ENCODE measurements at regions not wholly inside any gene's neighbourhood (a gene's known extent, or its start where the extent isn't known, plus 50 kb on each side); places are given as distances from the start of the nearest gene placed in this dataset.

DNA sequence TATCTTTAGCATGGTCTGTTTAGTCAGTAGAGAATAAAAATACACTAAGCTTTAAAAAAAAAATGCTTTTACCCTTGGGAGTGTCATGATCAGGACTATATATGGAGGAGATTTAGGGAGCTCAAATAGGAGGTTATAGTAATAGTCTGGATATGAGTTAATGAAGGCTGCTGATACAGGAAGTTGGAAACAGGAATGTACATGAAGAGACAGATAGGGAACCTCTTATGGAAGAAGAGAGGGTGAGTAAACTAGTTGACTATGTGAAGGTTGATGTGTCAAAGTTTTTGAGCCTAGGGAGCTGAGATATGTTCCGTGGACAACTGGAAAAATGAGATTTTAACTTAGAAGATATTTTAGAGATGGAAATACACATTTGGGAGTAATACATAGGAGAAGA is 472.0 kb upstream of the FZD8 start:
- H3K4me3 ChIP-seq = no peak overlapping the region
- no peaks in the 10 kb centered on the region for H3K36me3 ChIP-seq (ENCODE audit: low read depth)
- no peaks in the 10 kb centered on the region for H3K4me1 ChIP-seq (ENCODE audit: low read depth)
- ATAC-seq (no peak), DNase-seq (no peak)
- no peaks in the 10 kb centered on the region for H3K9me3 ChIP-seq
- intact Hi-C loops (cut with DNase I, micrococcal nuclease) = no loop called here
- no peak for TF ChIP-seq CTCF (IDR thresholded peaks at IDR 0.05)

- H3K36me3 ChIP-seq (ENCODE audit: low read depth) = no peaks in the 10 kb centered on the region
- no peak for ATAC-seq
- no peaks in the 10 kb centered on the region for H3K4me1 ChIP-seq (ENCODE audit: low read depth)
- TF ChIP-seq CTCF (IDR thresholded peaks at IDR 0.05) = no peak
- H3K9me3 ChIP-seq = no peaks in the 10 kb centered on the region
- intact Hi-C loops (cut with DNase I, micrococcal nuclease) = no loop called here
- no peak overlapping the region for H3K4me3 ChIP-seq
- DNase-seq = no peak
Measured at GRCh38 chr10:36111676-36112075, 469.6 kb upstream of the FZD8 start.

DNA sequence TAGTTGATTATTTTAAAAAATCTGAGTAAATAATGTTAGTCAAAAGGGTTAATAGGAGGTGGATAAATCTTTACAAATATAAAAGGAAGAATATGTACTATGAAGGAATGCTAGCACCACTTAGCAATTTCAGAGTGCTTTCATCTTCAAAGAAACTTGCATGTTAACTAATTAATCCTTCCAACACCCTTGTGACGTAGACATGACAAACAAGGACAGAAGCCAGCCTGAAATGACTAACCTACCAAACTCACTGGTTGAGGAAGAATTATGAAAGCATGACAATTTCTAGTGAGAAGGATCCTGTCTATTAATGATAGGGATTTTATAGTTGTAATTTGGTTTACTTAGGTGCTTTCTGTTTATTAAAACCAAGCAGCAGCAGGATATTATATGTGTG is 468.0 kb upstream of the FZD8 start:
- no peak for ATAC-seq
- DNase-seq = no peak
- TF ChIP-seq CTCF (IDR thresholded peaks at IDR 0.05) = no peak
- intact Hi-C loops (cut with DNase I, micrococcal nuclease) = no loop called here
- Histone ChIP-seq H3K36me3 (ENCODE audit: low read depth) (no peaks in the 10 kb centered on the region), H3K9me3 (no peaks in the 10 kb centered on the region), H3K4me3 (no peak overlapping the region), H3K4me1 (ENCODE audit: low read depth) (no peaks in the 10 kb centered on the region)

DNA sequence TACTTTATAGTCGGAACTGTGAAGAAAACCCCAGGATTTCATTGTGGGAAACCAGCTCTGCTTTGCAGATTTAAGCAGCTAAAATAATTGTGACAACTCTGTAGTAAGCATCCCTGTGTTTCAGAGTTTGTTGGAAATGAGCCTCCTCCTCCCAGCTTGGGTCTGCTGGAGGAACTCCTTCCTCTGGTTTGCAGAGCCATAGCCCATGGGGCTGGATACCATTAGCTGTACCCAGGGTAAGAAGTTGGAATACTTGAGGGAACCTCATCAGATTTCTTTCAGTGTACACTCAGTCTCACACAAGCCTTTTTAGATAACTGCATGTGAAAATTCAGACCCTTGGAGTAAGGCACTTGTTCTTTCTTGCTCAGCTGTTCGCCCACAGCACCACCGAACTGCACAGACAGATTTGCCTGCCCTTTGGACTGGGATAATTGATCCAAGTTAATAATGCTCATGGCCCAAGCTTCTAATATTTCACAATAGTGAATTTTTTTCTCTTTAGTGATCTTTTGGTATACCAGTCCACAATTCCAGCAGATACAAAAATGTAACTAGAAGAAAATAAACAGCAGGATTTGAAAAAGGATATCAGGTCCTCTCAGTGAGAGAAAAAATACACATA is 467.4 kb upstream of the FZD8 start:
- no peaks in the 10 kb centered on the region for H3K36me3 ChIP-seq (ENCODE audit: low read depth)
- DNase-seq (no peak), ATAC-seq (no peak)
- H3K9me3 ChIP-seq = no peaks in the 10 kb centered on the region
- intact Hi-C loops (cut with DNase I, micrococcal nuclease) = no loop called here
- no peak overlapping the region for H3K4me3 ChIP-seq
- TF ChIP-seq CTCF (IDR thresholded peaks at IDR 0.05) = no peak
- H3K4me1 ChIP-seq (ENCODE audit: low read depth) = no peaks in the 10 kb centered on the region

GRCh38 chr10:36097696-36098095 is 455.6 kb upstream of the FZD8 start:
- Histone ChIP-seq H3K4me1 (ENCODE audit: low read depth) (no peaks in the 10 kb centered on the region), H3K9me3 (no peaks in the 10 kb centered on the region), H3K4me3 (no peak overlapping the region), H3K36me3 (ENCODE audit: low read depth) (no peaks in the 10 kb centered on the region)
- TF ChIP-seq CTCF (IDR thresholded peaks at IDR 0.05) = no peak
- intact Hi-C loops (cut with DNase I, micrococcal nuclease) = no loop called here
- ATAC-seq = no peak
- no peak for DNase-seq

DNA sequence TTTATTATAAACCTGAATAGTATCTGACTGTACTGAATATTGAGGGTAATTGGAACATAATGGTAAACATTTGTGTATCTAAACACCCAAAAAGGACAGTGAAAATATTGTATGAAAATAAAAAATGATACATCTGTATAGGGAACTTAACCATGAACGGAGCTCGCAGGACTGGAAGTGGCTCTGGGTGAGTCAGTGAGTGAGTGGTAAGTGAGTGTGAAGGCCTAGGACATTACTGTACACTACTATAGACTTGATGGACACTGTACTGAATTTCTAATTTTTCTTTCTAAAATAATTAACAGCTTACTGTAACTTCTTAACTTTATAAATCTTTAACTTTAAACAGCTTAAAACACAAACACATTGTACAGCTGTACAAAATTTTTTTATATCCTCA is 454.5 kb upstream of the FZD8 start:
- Histone ChIP-seq H3K9me3 (no peaks in the 10 kb centered on the region), H3K4me1 (ENCODE audit: low read depth) (no peaks in the 10 kb centered on the region), H3K4me3 (no peak overlapping the region), H3K36me3 (ENCODE audit: low read depth) (no peaks in the 10 kb centered on the region)
- intact Hi-C loops (cut with DNase I, micrococcal nuclease) = no loop called here
- DNase-seq (no peak), ATAC-seq (no peak)
- no peak for TF ChIP-seq CTCF (IDR thresholded peaks at IDR 0.05)
